ENCODE measurements at regions not wholly inside any gene's neighbourhood (a gene's known extent, or its start where the extent isn't known, plus 50 kb on each side); places are given as distances from the start of the nearest gene placed in this dataset.

DNA sequence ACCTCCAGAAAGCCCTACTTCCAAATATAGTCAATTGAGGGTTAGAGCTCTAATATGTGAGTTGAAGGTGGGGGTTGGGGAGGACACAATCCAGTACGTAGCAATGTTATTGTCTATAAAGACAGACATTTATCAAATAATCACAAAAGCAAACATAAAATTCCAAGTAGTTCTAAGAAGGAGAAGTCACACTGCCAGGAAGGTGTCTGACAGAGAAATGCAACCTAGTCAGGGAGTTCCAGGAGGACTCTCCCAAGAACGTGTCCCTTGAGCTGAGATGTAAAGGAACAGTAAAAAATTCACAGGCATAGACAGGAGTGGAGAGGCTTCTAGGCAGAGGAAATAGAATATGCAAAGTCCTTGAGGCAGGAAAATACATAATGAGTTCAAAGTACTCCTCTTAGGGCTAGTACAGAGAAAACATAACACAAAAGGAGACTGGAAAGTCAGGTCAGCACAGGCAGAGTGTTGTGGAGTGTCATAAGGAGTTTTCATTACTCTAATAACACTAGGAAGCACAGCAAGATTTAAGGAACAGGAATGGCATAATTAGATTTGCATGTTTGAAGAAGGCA lies 277.6 kb upstream of the STT3B start:
- 31% methylated on average over 2 of the region's 2 CpGs for WGBS (ENCODE audit: missing lambda C conversion rate)
- H3K9me3 ChIP-seq = no peaks in the 10 kb centered on the region; the same call in 2 of the 3 replicates
- POLR2A ChIA-PET = no interaction called here
- no peak overlapping the region for H3K4me3 ChIP-seq
- no peak overlapping the region for H3K27ac ChIP-seq
- no peak for TF ChIP-seq RARB (CRISPR knock-in tag; IDR thresholded peaks at IDR 0.05)
- TF ChIP-seq HDAC2 (IDR thresholded peaks at IDR 0.05) = no peak
- no peak for TF ChIP-seq MAZ (IDR thresholded peaks at IDR 0.05; ENCODE audit: borderline replicate concordance, low read depth, low read length)
- no peak for TF ChIP-seq KDM5A (IDR thresholded peaks at IDR 0.05)
- TF ChIP-seq, protein P1, sequence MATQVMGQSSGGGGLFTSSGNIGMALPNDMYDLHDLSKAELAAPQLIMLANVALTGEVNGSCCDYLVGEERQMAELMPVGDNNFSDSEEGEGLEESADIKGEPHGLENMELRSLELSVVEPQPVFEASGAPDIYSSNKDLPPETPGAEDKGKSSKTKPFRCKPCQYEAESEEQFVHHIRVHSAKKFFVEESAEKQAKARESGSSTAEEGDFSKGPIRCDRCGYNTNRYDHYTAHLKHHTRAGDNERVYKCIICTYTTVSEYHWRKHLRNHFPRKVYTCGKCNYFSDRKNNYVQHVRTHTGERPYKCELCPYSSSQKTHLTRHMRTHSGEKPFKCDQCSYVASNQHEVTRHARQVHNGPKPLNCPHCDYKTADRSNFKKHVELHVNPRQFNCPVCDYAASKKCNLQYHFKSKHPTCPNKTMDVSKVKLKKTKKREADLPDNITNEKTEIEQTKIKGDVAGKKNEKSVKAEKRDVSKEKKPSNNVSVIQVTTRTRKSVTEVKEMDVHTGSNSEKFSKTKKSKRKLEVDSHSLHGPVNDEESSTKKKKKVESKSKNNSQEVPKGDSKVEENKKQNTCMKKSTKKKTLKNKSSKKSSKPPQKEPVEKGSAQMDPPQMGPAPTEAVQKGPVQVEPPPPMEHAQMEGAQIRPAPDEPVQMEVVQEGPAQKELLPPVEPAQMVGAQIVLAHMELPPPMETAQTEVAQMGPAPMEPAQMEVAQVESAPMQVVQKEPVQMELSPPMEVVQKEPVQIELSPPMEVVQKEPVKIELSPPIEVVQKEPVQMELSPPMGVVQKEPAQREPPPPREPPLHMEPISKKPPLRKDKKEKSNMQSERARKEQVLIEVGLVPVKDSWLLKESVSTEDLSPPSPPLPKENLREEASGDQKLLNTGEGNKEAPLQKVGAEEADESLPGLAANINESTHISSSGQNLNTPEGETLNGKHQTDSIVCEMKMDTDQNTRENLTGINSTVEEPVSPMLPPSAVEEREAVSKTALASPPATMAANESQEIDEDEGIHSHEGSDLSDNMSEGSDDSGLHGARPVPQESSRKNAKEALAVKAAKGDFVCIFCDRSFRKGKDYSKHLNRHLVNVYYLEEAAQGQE (IDR thresholded peaks at IDR 0.05) = no peak
- TF ChIP-seq KDM1A (IDR thresholded peaks at IDR 0.05; ENCODE audit: low read depth) = no peak
- TF ChIP-seq GATA3 (IDR thresholded peaks at IDR 0.05; ENCODE audit: borderline replicate concordance) = no peak
- TF ChIP-seq, protein P2, sequence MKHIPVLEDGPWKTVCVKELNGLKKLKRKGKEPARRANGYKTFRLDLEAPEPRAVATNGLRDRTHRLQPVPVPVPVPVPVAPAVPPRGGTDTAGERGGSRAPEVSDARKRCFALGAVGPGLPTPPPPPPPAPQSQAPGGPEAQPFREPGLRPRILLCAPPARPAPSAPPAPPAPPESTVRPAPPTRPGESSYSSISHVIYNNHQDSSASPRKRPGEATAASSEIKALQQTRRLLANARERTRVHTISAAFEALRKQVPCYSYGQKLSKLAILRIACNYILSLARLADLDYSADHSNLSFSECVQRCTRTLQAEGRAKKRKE (CRISPR knock-in tag; IDR thresholded peaks at IDR 0.05; ENCODE audit: low read depth) = no peak
- no peak for TF ChIP-seq MAFK (IDR thresholded peaks at IDR 0.05; ENCODE audit: partially characterized antibody)
- TF ChIP-seq HOXB13 (CRISPR knock-in tag; IDR thresholded peaks at IDR 0.05; ENCODE audit: low read depth) = no peak
- no peak for TF ChIP-seq SREBF2 (IDR thresholded peaks at IDR 0.05)
- no peak for TF ChIP-seq FOSL2 (IDR thresholded peaks at IDR 0.05)
- no peak for TF ChIP-seq FOSL2 (CRISPR knock-in tag; IDR thresholded peaks at IDR 0.05)
- TF ChIP-seq POLR2AphosphoS2 (conservative IDR thresholded peaks at IDR 0.05; ENCODE audit: low read length) = no peak
- no peak for TF ChIP-seq FOXS1 (CRISPR knock-in tag; IDR thresholded peaks at IDR 0.05)
- TF ChIP-seq EHF (CRISPR knock-in tag; IDR thresholded peaks at IDR 0.05) = no peak
- no peak for TF ChIP-seq NFE2L2 (conservative IDR thresholded peaks at IDR 0.05; ENCODE audit: low read length)
- CTCF ChIA-PET = no interaction called here
- no peak overlapping the region for H3K4me2 ChIP-seq
- no peaks in the 10 kb centered on the region for H3K4me1 ChIP-seq
- ATAC-seq = no peak
- no peak for DNase-seq (ENCODE audit: low read depth in 1 of 2, low spot score in 1 of 2)
- FAIRE-seq = no peak

DNA sequence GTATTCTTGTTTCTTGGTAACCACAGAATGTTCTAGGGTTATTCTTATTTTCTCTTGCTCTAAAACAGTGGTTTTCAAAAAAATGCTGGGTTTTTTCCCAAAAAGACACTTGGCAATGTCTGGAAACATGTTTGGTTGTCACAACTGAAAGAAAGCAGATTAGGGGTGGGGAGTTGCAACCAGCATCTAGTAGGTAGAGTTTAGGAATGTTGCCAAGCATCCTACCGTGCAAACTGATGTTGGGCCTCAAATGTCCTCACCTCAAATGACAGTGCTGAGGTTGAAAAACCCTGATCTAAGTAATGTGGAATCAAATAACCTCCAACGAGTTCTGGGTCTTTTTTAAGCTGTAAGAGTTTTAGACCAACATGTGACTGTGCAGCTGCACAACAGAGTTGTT lies 270.5 kb upstream of the STT3B start:
- H3K27ac ChIP-seq = no peak overlapping the region
- no peak for ATAC-seq
- 28% methylated on average over 2 of the region's 2 CpGs for WGBS (ENCODE audit: missing lambda C conversion rate)
- DNase-seq (ENCODE audit: low read depth in 1 of 2, low spot score in 1 of 2) = no peak
- H3K4me3 ChIP-seq = no peak overlapping the region
- FAIRE-seq = no peak
- ChIA-PET POLR2A (no interaction called here), CTCF (no interaction called here)
- H3K4me1 ChIP-seq = no peaks in the 10 kb centered on the region
- TF ChIP-seq, protein P3, sequence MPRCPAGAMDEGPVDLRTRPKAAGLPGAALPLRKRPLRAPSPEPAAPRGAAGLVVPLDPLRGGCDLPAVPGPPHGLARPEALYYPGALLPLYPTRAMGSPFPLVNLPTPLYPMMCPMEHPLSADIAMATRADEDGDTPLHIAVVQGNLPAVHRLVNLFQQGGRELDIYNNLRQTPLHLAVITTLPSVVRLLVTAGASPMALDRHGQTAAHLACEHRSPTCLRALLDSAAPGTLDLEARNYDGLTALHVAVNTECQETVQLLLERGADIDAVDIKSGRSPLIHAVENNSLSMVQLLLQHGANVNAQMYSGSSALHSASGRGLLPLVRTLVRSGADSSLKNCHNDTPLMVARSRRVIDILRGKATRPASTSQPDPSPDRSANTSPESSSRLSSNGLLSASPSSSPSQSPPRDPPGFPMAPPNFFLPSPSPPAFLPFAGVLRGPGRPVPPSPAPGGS (IDR thresholded peaks at IDR 0.05) = no peak
- TF ChIP-seq, protein P2 (CRISPR knock-in tag; IDR thresholded peaks at IDR 0.05; ENCODE audit: low read depth) = no peak
- TF ChIP-seq HOXA7 (CRISPR knock-in tag; IDR thresholded peaks at IDR 0.05) = no peak
- H3K4me2 ChIP-seq = no peak overlapping the region
- no peaks in the 10 kb centered on the region for H3K9me3 ChIP-seq

Data from A549 (cell line).